ENCODE measurements at regions not wholly inside any gene's neighbourhood (a gene's known extent, or its start where the extent isn't known, plus 50 kb on each side); places are given as distances from the start of the nearest gene placed in this dataset.

- no peak overlapping the region for H2AFZ ChIP-seq (ENCODE audit: low read length)
These were observed 403.6 kb downstream of the SEMA3D start for GRCh38 chr7:84783141-84783778.

DNA sequence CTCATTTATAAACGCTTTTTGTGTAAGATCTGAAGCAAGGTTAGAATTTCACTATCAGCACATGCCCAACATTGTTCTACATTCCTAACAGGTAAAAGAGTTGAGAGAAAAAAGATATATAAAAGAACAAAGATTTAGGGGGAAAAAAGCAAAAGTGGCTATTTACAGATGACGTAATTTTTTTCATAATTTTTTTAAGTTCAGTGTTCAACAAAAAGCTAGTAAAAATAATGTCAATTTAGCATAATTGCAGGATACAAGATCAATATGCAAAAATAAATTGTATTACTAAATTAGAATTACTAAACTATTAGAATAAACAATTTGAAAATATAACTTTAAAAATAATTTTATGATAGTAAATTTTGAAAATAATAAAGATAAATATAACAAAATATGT, 405.0 kb downstream of the SEMA3D start:
- Histone ChIP-seq H3K27me3 (ENCODE audit: low read length) (no peaks in the 10 kb centered on the region), H3K4me3 (ENCODE audit: low read length) (no peak overlapping the region), H3K79me2 (ENCODE audit: low read length) (no peaks in the 10 kb centered on the region), H3K36me3 (ENCODE audit: insufficient read depth, low read length) (no peaks in the 10 kb centered on the region), H2AFZ (ENCODE audit: low read length) (no peak overlapping the region), H3K9me2 (replicated peaks; ENCODE audit: insufficient read depth, low read length) (no peaks in the 10 kb centered on the region), H3K4me1 (ENCODE audit: low read length) (no peaks in the 10 kb centered on the region), H3K27ac (ENCODE audit: low read length) (no peak overlapping the region), H3K9me3 (ENCODE audit: low read length) (peaks cover 12% of the 10 kb centered on the region), H3K4me2 (ENCODE audit: low read depth, low read length, poor library complexity, severe bottlenecking) (no peak overlapping the region), H4K20me1 (ENCODE audit: insufficient read depth, low read depth, low read length) (no peaks in the 10 kb centered on the region), H3K9ac (ENCODE audit: low read length) (no peak overlapping the region)
- DNase-seq: no peak

More at GRCh38 chr7:84783141-84783778, 403.6 kb downstream of the SEMA3D start:
- Histone ChIP-seq H3K27me3 (ENCODE audit: low read length) (no peaks in the 10 kb centered on the region), H4K20me1 (ENCODE audit: insufficient read depth, low read depth, low read length) (no peaks in the 10 kb centered on the region), H3K9ac (ENCODE audit: low read length) (no peak overlapping the region), H3K9me3 (ENCODE audit: low read length) (peaks cover 7% of the 10 kb centered on the region), H3K4me3 (ENCODE audit: low read length) (no peak overlapping the region), H3K79me2 (ENCODE audit: low read length) (no peaks in the 10 kb centered on the region), H3K9me2 (replicated peaks; ENCODE audit: insufficient read depth, low read length) (no peaks in the 10 kb centered on the region), H3K36me3 (ENCODE audit: insufficient read depth, low read length) (no peaks in the 10 kb centered on the region), H3K27ac (ENCODE audit: low read length) (no peak overlapping the region), H3K4me1 (ENCODE audit: low read length) (no peaks in the 10 kb centered on the region), H3K4me2 (ENCODE audit: low read depth, low read length, poor library complexity, severe bottlenecking) (no peak overlapping the region)
- no peak for DNase-seq

- H3K9me2 ChIP-seq (replicated peaks; ENCODE audit: insufficient read depth, low read length): no peaks in the 10 kb centered on the region
- no peak for DNase-seq
- no peak overlapping the region for H3K4me3 ChIP-seq (ENCODE audit: low read length)
- no peaks in the 10 kb centered on the region for H3K27me3 ChIP-seq (ENCODE audit: low read length)
- no peak overlapping the region for H2AFZ ChIP-seq (ENCODE audit: low read length)
- no peaks in the 10 kb centered on the region for H3K4me1 ChIP-seq (ENCODE audit: low read length)
- no peaks in the 10 kb centered on the region for H4K20me1 ChIP-seq (ENCODE audit: insufficient read depth, low read depth, low read length)
- H3K4me2 ChIP-seq (ENCODE audit: low read depth, low read length, poor library complexity, severe bottlenecking): no peak overlapping the region
- no peaks in the 10 kb centered on the region for H3K79me2 ChIP-seq (ENCODE audit: low read length)
- H3K9ac ChIP-seq (ENCODE audit: low read length): no peak overlapping the region
- no peaks in the 10 kb centered on the region for H3K36me3 ChIP-seq (ENCODE audit: insufficient read depth, low read length)
- peaks cover 17% of the 10 kb centered on the region for H3K9me3 ChIP-seq (ENCODE audit: low read length)
- no peak overlapping the region for H3K27ac ChIP-seq (ENCODE audit: low read length)
These were observed 406.4 kb downstream of the SEMA3D start for GRCh38 chr7:84780158-84781124.

- no peaks in the 10 kb centered on the region for H3K27me3 ChIP-seq (ENCODE audit: low read length)
- no peaks in the 10 kb centered on the region for H3K36me3 ChIP-seq (ENCODE audit: insufficient read depth, low read length)
- no peak overlapping the region for H3K27ac ChIP-seq (ENCODE audit: low read length)
- H3K4me3 ChIP-seq (ENCODE audit: low read length): no peak overlapping the region
- no peaks in the 10 kb centered on the region for H3K79me2 ChIP-seq (ENCODE audit: low read length)
- H3K9me2 ChIP-seq (replicated peaks; ENCODE audit: insufficient read depth, low read length): no peaks in the 10 kb centered on the region
- H4K20me1 ChIP-seq (ENCODE audit: insufficient read depth, low read depth, low read length): no peaks in the 10 kb centered on the region
- H3K9me3 ChIP-seq (ENCODE audit: low read length): peaks cover 23% of the 10 kb centered on the region; the same call in 1 of the 2 replicates
- no peak overlapping the region for H3K9ac ChIP-seq (ENCODE audit: low read length)
- H2AFZ ChIP-seq (ENCODE audit: low read length): no peak overlapping the region
- no peaks in the 10 kb centered on the region for H3K4me1 ChIP-seq (ENCODE audit: low read length)
- no peak overlapping the region for H3K4me2 ChIP-seq (ENCODE audit: low read depth, low read length, poor library complexity, severe bottlenecking)
- no peak for DNase-seq
These were observed 429.1 kb downstream of the SEMA3D start for GRCh38 chr7:84757761-84758160.

- H3K27ac ChIP-seq (ENCODE audit: low read length): no peak overlapping the region
These were observed 440.5 kb downstream of the SEMA3D start for GRCh38 chr7:84746353-84746752.

GRCh38 chr7:84744385-84744784, 442.5 kb downstream of the SEMA3D start:
- no peaks in the 10 kb centered on the region for H3K27me3 ChIP-seq (ENCODE audit: low read length)
- no peaks in the 10 kb centered on the region for H3K4me1 ChIP-seq (ENCODE audit: low read length)
- H3K79me2 ChIP-seq (ENCODE audit: low read length): no peaks in the 10 kb centered on the region
- H3K36me3 ChIP-seq (ENCODE audit: insufficient read depth, low read length): no peaks in the 10 kb centered on the region
- no peak overlapping the region for H2AFZ ChIP-seq (ENCODE audit: low read length)
- peaks cover 37% of the 10 kb centered on the region for H3K9me3 ChIP-seq (ENCODE audit: low read length)
- no peak overlapping the region for H3K4me2 ChIP-seq (ENCODE audit: low read depth, low read length, poor library complexity, severe bottlenecking)
- H3K27ac ChIP-seq (ENCODE audit: low read length): no peak overlapping the region
- no peaks in the 10 kb centered on the region for H4K20me1 ChIP-seq (ENCODE audit: insufficient read depth, low read depth, low read length)
- H3K4me3 ChIP-seq (ENCODE audit: low read length): no peak overlapping the region
- no peak overlapping the region for H3K9ac ChIP-seq (ENCODE audit: low read length)
- DNase-seq: no peak
- no peaks in the 10 kb centered on the region for H3K9me2 ChIP-seq (replicated peaks; ENCODE audit: insufficient read depth, low read length)

More at GRCh38 chr7:84746353-84746752, 440.5 kb downstream of the SEMA3D start:
- H3K4me2 ChIP-seq (ENCODE audit: low read depth, low read length, poor library complexity, severe bottlenecking): no peak overlapping the region
- no peaks in the 10 kb centered on the region for H4K20me1 ChIP-seq (ENCODE audit: insufficient read depth, low read depth, low read length)
- no peak overlapping the region for H2AFZ ChIP-seq (ENCODE audit: low read length)
- H3K4me1 ChIP-seq (ENCODE audit: low read length): no peaks in the 10 kb centered on the region
- H3K9me2 ChIP-seq (replicated peaks; ENCODE audit: insufficient read depth, low read length): no peaks in the 10 kb centered on the region
- H3K4me3 ChIP-seq (ENCODE audit: low read length): no peak overlapping the region
- DNase-seq: no peak
- no peaks in the 10 kb centered on the region for H3K79me2 ChIP-seq (ENCODE audit: low read length)
- no peaks in the 10 kb centered on the region for H3K27me3 ChIP-seq (ENCODE audit: low read length)
- H3K9ac ChIP-seq (ENCODE audit: low read length): no peak overlapping the region
- H3K36me3 ChIP-seq (ENCODE audit: insufficient read depth, low read length): no peaks in the 10 kb centered on the region
- H3K9me3 ChIP-seq (ENCODE audit: low read length): peaks cover 43% of the 10 kb centered on the region

DNA sequence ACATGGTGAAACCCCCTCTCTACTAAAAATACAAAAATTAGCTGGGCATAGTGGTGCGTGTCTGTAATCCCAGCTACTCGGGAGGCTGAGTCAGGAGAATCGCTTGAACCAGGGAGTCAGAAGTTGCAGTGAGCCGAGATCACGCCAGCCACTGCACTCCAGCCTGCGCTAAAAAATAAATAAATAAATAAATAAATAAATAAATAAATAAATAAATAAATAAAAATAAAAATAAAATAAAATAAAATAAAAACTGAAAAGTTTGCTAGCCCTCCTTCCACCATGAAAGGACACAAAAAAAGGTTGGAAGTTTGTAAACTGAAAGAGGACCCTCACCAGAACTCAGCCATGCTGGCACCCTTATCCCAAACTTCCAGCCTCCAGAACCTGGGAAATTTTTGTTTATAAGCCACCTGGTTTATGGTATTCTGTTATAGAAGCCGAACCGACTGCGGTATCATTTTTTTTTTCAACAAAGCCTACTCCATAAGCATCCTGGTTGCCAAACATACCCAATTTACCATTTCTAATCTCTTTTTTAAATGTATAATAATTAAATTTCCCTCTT, 448.2 kb downstream of the SEMA3D start:
- no peak overlapping the region for H3K27ac ChIP-seq (ENCODE audit: low read length)
- no peaks in the 10 kb centered on the region for H3K4me1 ChIP-seq (ENCODE audit: low read length)
- H3K4me3 ChIP-seq (ENCODE audit: low read length): no peak overlapping the region
- no peaks in the 10 kb centered on the region for H3K9me2 ChIP-seq (replicated peaks; ENCODE audit: insufficient read depth, low read length)
- peaks cover 22% of the 10 kb centered on the region for H3K9me3 ChIP-seq (ENCODE audit: low read length)
- no peaks in the 10 kb centered on the region for H3K27me3 ChIP-seq (ENCODE audit: low read length)
- H4K20me1 ChIP-seq (ENCODE audit: insufficient read depth, low read depth, low read length): no peaks in the 10 kb centered on the region
- no peak overlapping the region for H2AFZ ChIP-seq (ENCODE audit: low read length)
- no peak for DNase-seq
- no peak overlapping the region for H3K4me2 ChIP-seq (ENCODE audit: low read depth, low read length, poor library complexity, severe bottlenecking)
- H3K9ac ChIP-seq (ENCODE audit: low read length): no peak overlapping the region
- H3K79me2 ChIP-seq (ENCODE audit: low read length): no peaks in the 10 kb centered on the region
- H3K36me3 ChIP-seq (ENCODE audit: insufficient read depth, low read length): no peaks in the 10 kb centered on the region

DNA sequence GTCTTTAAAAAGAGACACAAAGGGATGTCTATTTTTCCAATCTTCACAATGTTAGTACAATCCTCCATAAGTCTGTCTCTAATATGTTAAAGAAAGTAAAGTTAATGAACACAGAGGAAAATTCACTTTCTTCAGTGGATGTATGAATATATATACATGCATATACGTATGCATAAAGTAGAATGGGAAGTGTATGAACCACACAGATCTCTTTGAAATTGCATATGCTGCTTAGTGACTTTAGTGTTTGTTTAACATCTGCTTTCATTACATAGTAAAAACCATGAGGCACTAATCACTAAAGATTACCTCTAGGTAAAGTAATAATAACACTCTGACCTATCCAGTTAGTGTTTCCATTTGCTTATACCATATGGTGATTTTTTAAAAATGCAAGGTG, 451.2 kb downstream of the SEMA3D start:
- H2AFZ ChIP-seq (ENCODE audit: low read length): no peak overlapping the region
- no peaks in the 10 kb centered on the region for H3K9me2 ChIP-seq (replicated peaks; ENCODE audit: insufficient read depth, low read length)

More for the DNA sequence above, 451.2 kb downstream of the SEMA3D start:
- Histone ChIP-seq H3K27ac (ENCODE audit: low read length) (no peak overlapping the region), H3K27me3 (ENCODE audit: low read length) (no peaks in the 10 kb centered on the region), H3K9ac (ENCODE audit: low read length) (no peak overlapping the region), H3K36me3 (ENCODE audit: insufficient read depth, low read length) (no peaks in the 10 kb centered on the region), H3K9me3 (ENCODE audit: low read length) (peaks cover 29% of the 10 kb centered on the region), H3K4me2 (ENCODE audit: low read depth, low read length, poor library complexity, severe bottlenecking) (no peak overlapping the region), H3K79me2 (ENCODE audit: low read length) (no peaks in the 10 kb centered on the region), H3K4me1 (ENCODE audit: low read length) (no peaks in the 10 kb centered on the region), H4K20me1 (ENCODE audit: insufficient read depth, low read depth, low read length) (no peaks in the 10 kb centered on the region), H3K4me3 (ENCODE audit: low read length) (no peak overlapping the region)
- no peak for DNase-seq
